Fibroblast of skin of left biceps (primary cell): ENCODE measurements at regions not wholly inside any gene's neighbourhood (a gene's known extent, or its start where the extent isn't known, plus 50 kb on each side); places are given as distances from the start of the nearest gene placed in this dataset.

ENCODE experiments used
- DNase-seq, 2 experiments: peaks; one replicate each; pipeline ENCODE4 v3.0.0-alpha.2; 2013; ENCODE audit warnings: low read depth in 2 of 2

- no peak for DNase-seq
Observed at GRCh38 chr6:109227646-109228045, 132.3 kb downstream of the CEP57L1 start.

- no peak for DNase-seq
Observed at GRCh38 chr6:109226353-109226752, 131.0 kb downstream of the CEP57L1 start.

- no peak for DNase-seq
Observed at GRCh38 chr6:109225946-109226345, 130.6 kb downstream of the CEP57L1 start.

GRCh38 chr6:109224994-109225393 lies 129.7 kb downstream of the CEP57L1 start:
- no peak for DNase-seq

GRCh38 chr6:109224107-109224875 lies 129.0 kb downstream of the CEP57L1 start:
- no peak for DNase-seq

- DNase-seq: no peak
Observed at GRCh38 chr6:109222848-109223247, 127.5 kb downstream of the CEP57L1 start.

- DNase-seq: no peak
Observed at GRCh38 chr6:109221543-109222195, 126.4 kb downstream of the CEP57L1 start.
